Skeletal muscle tissue (tissue), 3 donors: ENCODE measurements at regions not wholly inside any gene's neighbourhood (a gene's known extent, or its start where the extent isn't known, plus 50 kb on each side); places are given as distances from the start of the nearest gene placed in this dataset.

Experiments
- H3K27ac ChIP-seq: one replicate; pipeline ENCODE4 v1.7.0; 2013; ENCODE audit warnings: mild to moderate bottlenecking, low read depth, low read length, inconsistent platforms
- H3K27me3 ChIP-seq, 3 donors: one replicate each; pipeline ENCODE4 v1.7.0; 2013; ENCODE audit warnings: low read length in 3 of 3; ENCODE audit not compliant: control insufficient read depth in 3 of 3, insufficient read depth in 3 of 3
- H3K36me3 ChIP-seq, 3 donors: one replicate each; pipeline ENCODE4 v1.7.0; 2013; ENCODE audit warnings: low read length in 3 of 3; ENCODE audit not compliant: control insufficient read depth in 3 of 3, insufficient read depth in 3 of 3
- H3K4me1 ChIP-seq, 3 donors: one replicate each; pipeline ENCODE4 v1.7.0; 2013; ENCODE audit warnings: low read length in 3 of 3, mild to moderate bottlenecking in 3 of 3; ENCODE audit not compliant: control insufficient read depth in 3 of 3, insufficient read depth in 3 of 3
- H3K4me3 ChIP-seq, 3 donors: one replicate each; pipeline ENCODE4 v1.7.0; 2013; ENCODE audit warnings: low read length in 3 of 3
- H3K9ac ChIP-seq, 3 donors: one replicate each; pipeline ENCODE4 v1.7.0; 2013; ENCODE audit warnings: low read length in 3 of 3, mild to moderate bottlenecking in 3 of 3, moderate library complexity in 2 of 3, low read depth in 1 of 3
- H3K9me3 ChIP-seq, 3 donors: one replicate each; pipeline ENCODE4 v1.7.0; 2013; ENCODE audit warnings: low read length in 3 of 3; ENCODE audit not compliant: control insufficient read depth in 3 of 3
- donor health status: Osteomylitis.

DNA sequence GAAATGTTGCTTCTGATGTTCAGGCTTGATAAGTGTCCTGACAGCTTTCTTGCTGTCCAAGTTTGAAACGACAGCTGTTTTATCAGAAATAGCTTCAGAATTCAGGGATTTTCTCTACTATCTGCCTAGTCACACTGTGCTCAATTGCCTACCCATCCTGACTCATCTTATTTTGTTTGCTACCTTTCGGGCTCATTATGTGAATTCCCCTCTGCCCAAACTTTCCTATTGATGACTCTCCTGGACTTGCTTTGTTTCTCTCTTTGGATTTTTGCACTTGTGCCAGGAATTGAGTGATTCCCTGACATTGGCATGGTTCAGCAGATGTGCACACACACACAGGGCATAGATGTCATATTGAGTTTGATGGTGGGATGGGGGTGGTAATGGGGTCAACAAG is 1052.6 kb upstream of the PIK3C3 start:
- H3K4me1 ChIP-seq, result no peaks in the 10 kb centered on the region
- no peak overlapping the region for H3K4me3 ChIP-seq
- H3K27ac ChIP-seq, result no peak overlapping the region
- H3K9me3 ChIP-seq, result no peaks in the 10 kb centered on the region
- no peaks in the 10 kb centered on the region for H3K36me3 ChIP-seq
- no peak overlapping the region for H3K9ac ChIP-seq
- no peaks in the 10 kb centered on the region for H3K27me3 ChIP-seq

DNA sequence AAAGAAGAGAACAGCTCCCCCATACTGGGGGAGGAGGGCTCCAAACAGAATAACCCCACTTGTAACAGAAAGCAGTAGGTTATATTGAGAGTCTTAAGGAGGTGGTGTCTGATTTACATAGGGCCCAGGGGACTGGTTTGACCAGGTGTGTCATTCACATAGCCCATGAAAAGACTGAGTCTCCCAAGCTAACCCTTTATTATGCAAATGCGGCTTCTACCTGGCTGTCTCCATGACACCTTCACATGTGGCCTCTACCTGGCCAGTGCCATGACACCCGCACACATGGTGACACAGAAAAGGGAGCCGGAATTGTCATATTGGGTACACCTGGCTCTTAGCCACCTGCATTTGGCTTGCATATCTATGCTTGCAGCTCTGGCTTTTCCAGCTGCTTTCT is 1057.2 kb upstream of the PIK3C3 start:
- Histone ChIP-seq H3K9ac (no peak overlapping the region), H3K36me3 (no peaks in the 10 kb centered on the region), H3K4me3 (no peak overlapping the region), H3K27me3 (no peaks in the 10 kb centered on the region), H3K4me1 (no peaks in the 10 kb centered on the region), H3K9me3 (no peaks in the 10 kb centered on the region), H3K27ac (no peak overlapping the region)

DNA sequence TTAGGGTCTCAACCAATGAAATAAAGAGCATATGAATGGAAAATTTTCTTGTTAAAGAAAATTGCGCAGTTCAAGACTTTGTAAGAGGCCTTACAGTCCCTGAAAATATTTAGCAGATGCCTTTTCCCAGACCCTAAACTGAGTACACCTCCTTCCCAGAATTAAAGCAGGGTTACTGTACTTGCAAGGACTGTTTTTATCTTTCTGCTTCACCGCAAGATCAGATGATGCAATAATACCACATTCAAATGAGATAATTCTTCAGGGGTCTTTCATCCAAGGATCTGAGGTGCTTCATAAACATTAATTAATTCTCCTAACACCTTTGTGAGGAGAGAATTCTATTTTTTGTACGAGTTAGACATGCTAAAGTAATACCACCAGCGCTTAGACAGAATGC is 1071.8 kb upstream of the PIK3C3 start:
- no peaks in the 10 kb centered on the region for H3K36me3 ChIP-seq
- no peak overlapping the region for H3K4me3 ChIP-seq
- H3K4me1 ChIP-seq, result no peaks in the 10 kb centered on the region
- H3K27ac ChIP-seq, result no peak overlapping the region
- no peaks in the 10 kb centered on the region for H3K9me3 ChIP-seq
- H3K27me3 ChIP-seq, result no peaks in the 10 kb centered on the region
- H3K9ac ChIP-seq, result no peak overlapping the region

DNA sequence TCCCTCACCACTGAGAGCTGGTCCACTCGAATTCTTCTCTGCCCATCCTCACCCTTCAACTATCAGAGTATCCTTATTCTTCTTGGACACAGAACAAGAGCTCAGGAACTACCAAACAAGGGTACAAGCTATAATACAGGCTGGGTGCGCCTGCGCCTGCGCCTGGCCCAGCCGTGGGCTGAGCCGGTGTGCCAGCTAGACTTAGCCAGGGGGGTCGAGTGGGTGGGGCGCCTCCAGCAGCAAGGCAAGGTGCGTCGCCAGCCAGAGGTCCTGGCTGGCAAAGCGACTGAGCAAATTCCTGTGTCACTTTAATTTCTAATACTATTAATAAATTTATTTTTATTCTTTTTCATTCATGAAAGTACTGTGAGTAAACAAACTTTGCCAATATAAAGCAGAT is 1072.6 kb upstream of the PIK3C3 start:
- H3K27ac ChIP-seq, result no peak overlapping the region
- H3K4me1 ChIP-seq, result no peaks in the 10 kb centered on the region
- H3K9me3 ChIP-seq, result no peaks in the 10 kb centered on the region
- H3K36me3 ChIP-seq, result no peaks in the 10 kb centered on the region
- no peak overlapping the region for H3K9ac ChIP-seq
- no peaks in the 10 kb centered on the region for H3K27me3 ChIP-seq
- no peak overlapping the region for H3K4me3 ChIP-seq

DNA sequence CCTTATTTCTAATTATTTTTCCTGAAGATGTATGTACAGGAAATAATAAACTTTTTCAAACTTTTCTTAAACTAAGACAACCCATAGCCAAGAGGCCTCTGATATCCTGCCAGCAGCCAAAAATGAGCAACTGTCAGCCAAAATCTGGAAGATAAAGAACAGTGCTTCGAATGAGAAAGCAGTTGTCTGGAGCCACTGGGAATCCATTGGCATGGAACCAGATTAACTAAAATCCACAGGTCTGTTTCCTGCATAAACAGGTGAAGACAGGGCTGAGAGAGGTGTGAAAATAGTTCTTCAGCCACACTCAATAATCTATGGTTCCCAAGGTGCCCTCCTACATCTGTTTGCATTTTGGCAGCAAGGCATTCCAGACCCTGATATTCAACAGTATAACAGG is 1076.7 kb upstream of the PIK3C3 start:
- Histone ChIP-seq H3K4me1 (no peaks in the 10 kb centered on the region), H3K36me3 (no peaks in the 10 kb centered on the region), H3K9ac (no peak overlapping the region), H3K9me3 (no peaks in the 10 kb centered on the region), H3K27ac (no peak overlapping the region), H3K27me3 (no peaks in the 10 kb centered on the region), H3K4me3 (no peak overlapping the region)

DNA sequence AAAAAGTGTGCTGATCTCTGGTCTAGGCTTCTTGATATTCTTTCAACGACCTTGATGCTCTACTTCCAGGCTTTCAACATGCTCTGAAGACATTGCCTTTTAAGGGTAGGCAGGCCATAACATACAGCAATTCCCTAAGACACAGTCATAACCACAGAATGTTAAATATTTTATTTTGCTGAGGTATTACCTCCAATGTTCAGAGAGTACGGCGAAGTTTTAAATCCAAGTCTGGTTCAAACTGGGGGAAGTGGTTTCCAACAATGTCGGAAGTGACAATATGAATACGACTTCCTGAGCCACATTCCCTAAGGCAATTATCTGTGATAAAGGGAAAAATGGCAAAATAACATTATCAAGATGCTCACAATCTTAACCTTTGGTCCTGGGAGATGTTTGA is 1077.9 kb upstream of the PIK3C3 start:
- Histone ChIP-seq H3K4me3 (no peak overlapping the region), H3K4me1 (no peaks in the 10 kb centered on the region), H3K9me3 (no peaks in the 10 kb centered on the region), H3K36me3 (no peaks in the 10 kb centered on the region), H3K9ac (no peak overlapping the region), H3K27ac (no peak overlapping the region), H3K27me3 (no peaks in the 10 kb centered on the region)

DNA sequence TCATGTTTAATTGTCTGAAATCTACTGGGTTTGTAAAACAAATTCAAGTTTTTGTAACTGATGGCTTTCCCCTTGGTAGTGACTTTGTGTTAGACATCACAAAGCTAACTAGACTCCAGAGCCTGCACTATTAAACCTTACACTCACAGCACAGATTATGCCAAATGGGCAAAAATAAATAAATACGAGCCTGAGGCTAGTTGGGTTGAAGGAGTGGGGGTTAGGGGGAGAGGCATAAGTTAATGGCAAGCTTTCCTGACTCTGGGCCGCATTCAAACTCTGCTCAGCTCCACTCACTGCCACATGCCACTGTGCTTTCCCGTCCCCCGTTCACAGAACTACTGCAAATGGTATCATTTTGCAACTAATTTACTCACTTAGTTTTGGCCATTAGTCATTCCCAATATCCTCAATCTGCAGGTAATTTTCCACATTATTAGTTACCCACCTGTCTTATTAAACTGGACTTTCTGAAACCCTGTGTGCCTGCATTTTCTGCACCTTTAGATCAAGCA is 1079.9 kb upstream of the PIK3C3 start:
- H3K27me3 ChIP-seq, result no peaks in the 10 kb centered on the region
- H3K9me3 ChIP-seq, result no peaks in the 10 kb centered on the region
- no peak overlapping the region for H3K27ac ChIP-seq
- H3K9ac ChIP-seq, result no peak overlapping the region
- H3K36me3 ChIP-seq, result no peaks in the 10 kb centered on the region
- H3K4me1 ChIP-seq, result no peaks in the 10 kb centered on the region
- no peak overlapping the region for H3K4me3 ChIP-seq

DNA sequence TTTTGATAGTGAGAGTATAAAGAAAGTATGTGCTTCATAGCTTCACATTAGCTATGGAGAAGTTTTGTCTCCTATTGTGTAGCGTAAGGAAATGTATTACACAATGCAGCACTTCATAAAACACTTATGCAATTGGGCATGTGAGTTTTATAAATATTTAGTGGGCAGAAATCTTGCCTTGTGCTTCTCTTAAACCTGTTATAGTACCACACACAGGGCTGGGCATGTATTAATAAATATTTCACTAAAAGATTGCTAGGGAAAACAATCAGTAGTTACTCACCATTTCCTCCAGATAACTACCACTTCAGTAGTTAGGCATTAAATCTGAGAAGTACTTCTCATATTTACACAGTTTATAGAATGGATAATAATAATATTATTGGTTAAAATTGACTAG is 1080.8 kb upstream of the PIK3C3 start:
- Histone ChIP-seq H3K9me3 (no peaks in the 10 kb centered on the region), H3K27ac (no peak overlapping the region), H3K9ac (no peak overlapping the region), H3K36me3 (no peaks in the 10 kb centered on the region), H3K4me3 (no peak overlapping the region), H3K27me3 (no peaks in the 10 kb centered on the region), H3K4me1 (no peaks in the 10 kb centered on the region)

DNA sequence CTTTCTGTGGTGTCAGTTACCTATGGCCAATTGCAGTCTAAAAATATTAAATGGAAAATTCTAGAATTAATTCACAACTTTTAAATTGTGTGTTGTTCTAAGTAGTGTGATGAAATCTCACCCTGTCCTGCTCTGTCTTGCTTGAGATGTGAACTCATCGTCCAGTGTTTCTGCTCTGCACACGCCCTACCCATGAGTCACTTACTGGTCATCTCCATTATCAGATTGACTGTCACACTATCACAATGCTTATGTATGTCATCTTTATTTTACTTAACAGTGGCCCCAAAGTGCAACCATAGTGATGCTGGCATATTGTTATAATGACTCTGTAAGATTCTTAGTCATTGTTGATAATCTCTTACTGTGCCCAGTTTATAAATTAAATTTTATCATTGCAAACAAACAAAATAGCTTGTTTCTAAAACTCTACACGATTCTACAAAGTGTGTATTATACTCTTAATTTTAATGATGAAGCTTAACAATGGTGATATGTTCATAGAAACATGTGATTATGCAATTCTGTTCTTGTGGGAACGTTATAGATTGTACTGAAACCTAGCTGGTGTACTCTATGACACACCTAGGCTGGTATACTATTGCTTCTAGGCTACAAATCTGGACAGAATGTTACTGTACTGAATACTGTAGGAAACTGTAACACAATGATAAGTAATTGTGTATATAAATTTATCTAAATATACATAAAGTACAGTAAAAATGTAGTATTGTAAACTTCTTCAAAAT is 1086.8 kb upstream of the PIK3C3 start:
- Histone ChIP-seq H3K36me3 (no peaks in the 10 kb centered on the region), H3K4me3 (no peak overlapping the region), H3K9me3 (no peaks in the 10 kb centered on the region), H3K27me3 (no peaks in the 10 kb centered on the region), H3K9ac (no peak overlapping the region), H3K4me1 (no peaks in the 10 kb centered on the region), H3K27ac (no peak overlapping the region)

DNA sequence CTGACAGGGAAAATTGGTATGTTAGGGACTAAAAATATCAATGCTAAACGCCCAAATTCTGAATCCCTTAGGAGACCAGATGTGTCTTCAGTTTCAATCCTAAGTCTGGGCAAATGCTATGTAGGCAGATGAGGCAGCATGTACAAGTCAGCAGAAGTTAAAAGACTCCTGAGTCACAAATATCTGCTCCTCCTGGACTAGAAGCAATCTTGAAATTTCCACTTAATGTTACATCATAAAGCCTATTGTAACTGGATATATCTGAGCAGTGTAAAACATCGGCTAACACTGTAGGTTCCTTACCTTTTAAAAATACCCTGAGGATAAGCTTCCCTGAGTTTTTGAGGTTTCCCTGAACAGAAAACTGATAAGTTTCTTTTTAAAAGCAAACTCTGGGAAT is 1087.6 kb upstream of the PIK3C3 start:
- Histone ChIP-seq H3K4me1 (no peaks in the 10 kb centered on the region), H3K27me3 (no peaks in the 10 kb centered on the region), H3K4me3 (no peak overlapping the region), H3K27ac (no peak overlapping the region), H3K36me3 (no peaks in the 10 kb centered on the region), H3K9ac (no peak overlapping the region), H3K9me3 (no peaks in the 10 kb centered on the region)
